Heart left ventricle (tissue), 16 donors: ENCODE measurements at regions not wholly inside any gene's neighbourhood (a gene's known extent, or its start where the extent isn't known, plus 50 kb on each side); places are given as distances from the start of the nearest gene placed in this dataset.

Experiments
- ATAC-seq, 4 donors: fragments of 200-7000 bp; cut with Tn5 transposase; one replicate each; pipeline ENCODE4 v1.9.1; 2020 to 2022; ENCODE audit warnings: moderate library complexity in 4 of 4, mild to moderate bottlenecking in 3 of 4, moderate number of reproducible peaks in 1 of 4
- DNase-seq, 5 donors: peaks; one replicate each; pipeline ENCODE4 v3.0.0-alpha.2; 2020
- H3K27ac ChIP-seq, 12 donors: fragments of 200-600 bp; sonication (generic) in 4 of 12; one replicate each; pipeline versions ENCODE4 v1.5.0 to v1.8.0; 2016 to 2022; ENCODE audit warnings: mild to moderate bottlenecking in 2 of 12
- H3K27me3 ChIP-seq, 9 donors: fragments of 200-600 bp; sonication (generic) in 2 of 9; one replicate each; pipeline versions ENCODE4 v1.5.1 to v1.8.0; 2016 to 2022; ENCODE audit warnings: mild to moderate bottlenecking in 3 of 9
- H3K36me3 ChIP-seq, 9 donors: fragments of 200-600 bp; sonication (generic) in 2 of 9; one replicate each; pipeline versions ENCODE4 v1.5.0 to v1.8.0; 2018 to 2022; ENCODE audit warnings: mild to moderate bottlenecking in 2 of 9
- H3K4me1 ChIP-seq, 12 donors: fragments of 200-600 bp; sonication (generic) in 4 of 12; one replicate each; pipeline versions ENCODE4 v1.5.0 to v1.8.0; 2016 to 2022; ENCODE audit warnings: mild to moderate bottlenecking in 3 of 12
- H3K4me3 ChIP-seq, 12 donors: fragments of 200-600 bp; sonication (generic) in 4 of 12; one replicate each; pipeline versions ENCODE4 v1.5.0 to v1.8.0; 2017 to 2022; ENCODE audit warnings: mild to moderate bottlenecking in 9 of 12, moderate library complexity in 4 of 12
- H3K9me3 ChIP-seq, 12 donors: fragments of 200-600 bp; sonication (generic) in 4 of 12; one replicate each; pipeline versions ENCODE4 v1.5.0 to v1.8.0; 2016 to 2022; ENCODE audit warnings: mild to moderate bottlenecking in 1 of 12
- CTCF ChIP-seq, 12 donors: fragments of 200-600 bp; sonication (generic) in 4 of 12; IDR thresholded peaks; one replicate each; pipeline versions ENCODE4 v1.5.0 to v1.8.0; 2018 to 2022; ENCODE audit warnings: antibody characterized with exemption in 12 of 12, mild to moderate bottlenecking in 5 of 12
- POLR2A ChIP-seq, 2 donors: fragments of 450-650 bp; IDR thresholded peaks; one replicate each; pipeline ENCODE4 v1.6.1; 2017; ENCODE audit warnings: antibody characterized with exemption in 2 of 2, mild to moderate bottlenecking in 2 of 2, moderate library complexity in 2 of 2
- WGBS, 4 donors: extraction: QIAGEN DNeasy Blood & Tissue Kit in 2 of 4; methylation state at CpG; one replicate each; pipeline versions ENCODE4 v1.1.5 to v1.1.7; 2013 to 2018; 5-methylcytosine and 5-hydroxymethylcytosine counted together
- intact Hi-C, 10 donors: fragments of 100-400 bp; cut with DNase I; formaldehyde crosslinking; loops; one replicate each; pipeline versions ENCODE4 v1.11.1 to v1.14.2; 2022
- donor health status: ischemic (EF 13 %, LVEDD 7.1; RV severe dilation, severe dysfunction).
- donor health status: healthy with polysubstance abuse.
- donor health status: DM: no; HTN: yes; CAD: no.
- donor health status: DM: no; HTN: no; CAD: no.
- donor health status: ischemic (EF 25% LVEDD 6.9; RV normal size, moderate dysfunction).
- donor health status: ischemic (EF 25% LVEDD 5.7; RV mildly dilated, moderate dysfunction).
- donor health status: healthy.
- donor health status: DM: yes; HTN: yes; CAD: no.
- donor health status: ischemic (EF 35%, LVEDD 5.7; RV mildly dilated, moderate dysfunction).
- donor health status: nonischemic (EF 11% LVEDD 7.7; RV severe dilation, severe dysfunction).
- donor health status: DM: yes; HTN: yes; CAD: no.
- donor health status: PGD.
- donor health status: ischemic (EF 29% LVEDD 5.4; RV normal size, mild dysfunction).
- donor health status: nonischemic (EF 23%, LVEDD 6.1; RV moderate dilation, normal function).

GRCh38 chr4:131026771-131027170 lies 1930.8 kb downstream of the C4orf33 start:
- TF ChIP-seq POLR2A (IDR thresholded peaks at IDR 0.05) (no peak), CTCF (IDR thresholded peaks at IDR 0.05) (no peak)
- ATAC-seq: no peak
- DNase-seq: no peak
- 91 to 93% (median 93%) methylated on average over 9 of the region's 9 CpGs for WGBS, 4 donors
- Histone ChIP-seq H3K4me1 (no peaks in the 10 kb centered on the region), H3K36me3 (no peaks in the 10 kb centered on the region), H3K9me3 (peaks cover 0 to 5% (median 0%) of the 10 kb centered on the region in 12 donors), H3K4me3 (no peak overlapping the region), H3K27me3 (no peaks in the 10 kb centered on the region), H3K27ac (no peak overlapping the region)
- intact Hi-C loops: no loop called here

- H3K4me1 ChIP-seq: no peaks in the 10 kb centered on the region
- H3K27ac ChIP-seq: no peak overlapping the region
- DNase-seq (no peak), ATAC-seq (no peak)
- intact Hi-C loops: no loop called here
- no peaks in the 10 kb centered on the region for H3K36me3 ChIP-seq
- H3K9me3 ChIP-seq: no peaks in the 10 kb centered on the region
- TF ChIP-seq POLR2A (IDR thresholded peaks at IDR 0.05) (no peak), CTCF (IDR thresholded peaks at IDR 0.05) (no peak)
- no peaks in the 10 kb centered on the region for H3K27me3 ChIP-seq
- no peak overlapping the region for H3K4me3 ChIP-seq
These were observed 1948.4 kb downstream of the C4orf33 start for GRCh38 chr4:131044368-131044767.

GRCh38 chr4:131046821-131047220 lies 1950.9 kb downstream of the C4orf33 start:
- TF ChIP-seq CTCF (IDR thresholded peaks at IDR 0.05) (no peak), POLR2A (IDR thresholded peaks at IDR 0.05) (no peak)
- ATAC-seq: no peak
- H3K4me3 ChIP-seq: no peak overlapping the region
- no peaks in the 10 kb centered on the region for H3K9me3 ChIP-seq
- WGBS, 4 donors: 79 to 90% (median 88%) methylated on average over 4 of the region's 4 CpGs
- no peaks in the 10 kb centered on the region for H3K36me3 ChIP-seq
- no peak overlapping the region for H3K27ac ChIP-seq
- H3K4me1 ChIP-seq: no peaks in the 10 kb centered on the region
- no peaks in the 10 kb centered on the region for H3K27me3 ChIP-seq
- intact Hi-C loops: no loop called here
- no peak for DNase-seq

GRCh38 chr4:131052646-131053045 lies 1956.7 kb downstream of the C4orf33 start:
- Histone ChIP-seq H3K9me3 (peaks cover 0 to 10% (median 0%) of the 10 kb centered on the region in 12 donors), H3K4me1 (no peaks in the 10 kb centered on the region), H3K36me3 (no peaks in the 10 kb centered on the region), H3K4me3 (no peak overlapping the region), H3K27ac (no peak overlapping the region), H3K27me3 (no peaks in the 10 kb centered on the region)
- TF ChIP-seq POLR2A (IDR thresholded peaks at IDR 0.05) (no peak), CTCF (IDR thresholded peaks at IDR 0.05) (no peak)
- intact Hi-C loops: no loop called here
- 37 to 69% (median 47%) methylated on average over 2 of the region's 2 CpGs for WGBS, 4 donors
- ATAC-seq: no peak
- no peak for DNase-seq
